Stomach (tissue), 4 donors: ENCODE measurements at regions not wholly inside any gene's neighbourhood (a gene's known extent, or its start where the extent isn't known, plus 50 kb on each side); places are given as distances from the start of the nearest gene placed in this dataset.
"Not testable (repeated sequence)": the region's sequence is repeated elsewhere in the genome, so short reads cannot be mapped to it uniquely, and the experiment has no call there.

ENCODE experiments used
- EP300 ChIP-seq: sonication (generic); formaldehyde crosslinking; IDR thresholded peaks from one replicate; pipeline ENCODE4 v1.6.1; 2017; ENCODE audit warnings: antibody characterized with exemption
- POLR2A ChIP-seq, 4 donors: fragments of 450-650 bp; IDR thresholded peaks; one replicate each; pipeline ENCODE4 v1.6.1; 2016; ENCODE audit warnings: antibody characterized with exemption in 4 of 4, control low read depth in 2 of 4, mild to moderate bottlenecking in 1 of 4, moderate library complexity in 1 of 4
- POLR2AphosphoS5 ChIP-seq, 3 donors: sonication (generic); formaldehyde crosslinking; IDR thresholded peaks; one replicate each; pipeline ENCODE4 v1.6.1; 2016; ENCODE audit warnings: antibody characterized with exemption in 3 of 3
- TF ChIP-seq, protein P1 (sequence below), 7 experiments: fragments of 450-650 bp in 4 of 7; fragments of 200-600 bp in 3 of 7; sonication (generic) in 3 of 7; IDR thresholded peaks; one replicate each; pipeline ENCODE4 v1.5.1; 2016 to 2019; ENCODE audit warnings: antibody characterized with exemption in 7 of 7, control low read depth in 2 of 7, mild to moderate bottlenecking in 1 of 7

DNA sequence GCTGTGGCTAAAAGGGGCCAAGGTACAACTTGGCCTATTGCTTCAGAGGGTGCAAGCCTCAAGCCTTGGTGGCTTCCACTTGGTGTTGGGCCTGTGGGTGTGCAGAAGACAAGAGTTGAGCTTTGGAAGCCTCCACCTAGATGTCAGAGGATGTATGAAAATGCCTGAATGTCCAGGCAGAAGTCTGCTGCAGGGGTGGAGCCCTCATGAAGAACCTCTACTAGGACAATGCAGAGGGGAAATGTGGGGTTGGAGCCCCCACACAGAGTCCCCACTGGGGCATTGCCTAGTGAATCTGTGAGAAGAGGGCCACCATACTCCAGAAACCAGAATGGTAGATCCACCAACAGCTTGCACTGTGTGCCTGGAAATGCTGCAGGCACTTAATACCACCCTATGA is 332.1 kb upstream of the SASH1 start:
- TF ChIP-seq, protein P1, sequence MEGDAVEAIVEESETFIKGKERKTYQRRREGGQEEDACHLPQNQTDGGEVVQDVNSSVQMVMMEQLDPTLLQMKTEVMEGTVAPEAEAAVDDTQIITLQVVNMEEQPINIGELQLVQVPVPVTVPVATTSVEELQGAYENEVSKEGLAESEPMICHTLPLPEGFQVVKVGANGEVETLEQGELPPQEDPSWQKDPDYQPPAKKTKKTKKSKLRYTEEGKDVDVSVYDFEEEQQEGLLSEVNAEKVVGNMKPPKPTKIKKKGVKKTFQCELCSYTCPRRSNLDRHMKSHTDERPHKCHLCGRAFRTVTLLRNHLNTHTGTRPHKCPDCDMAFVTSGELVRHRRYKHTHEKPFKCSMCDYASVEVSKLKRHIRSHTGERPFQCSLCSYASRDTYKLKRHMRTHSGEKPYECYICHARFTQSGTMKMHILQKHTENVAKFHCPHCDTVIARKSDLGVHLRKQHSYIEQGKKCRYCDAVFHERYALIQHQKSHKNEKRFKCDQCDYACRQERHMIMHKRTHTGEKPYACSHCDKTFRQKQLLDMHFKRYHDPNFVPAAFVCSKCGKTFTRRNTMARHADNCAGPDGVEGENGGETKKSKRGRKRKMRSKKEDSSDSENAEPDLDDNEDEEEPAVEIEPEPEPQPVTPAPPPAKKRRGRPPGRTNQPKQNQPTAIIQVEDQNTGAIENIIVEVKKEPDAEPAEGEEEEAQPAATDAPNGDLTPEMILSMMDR (IDR thresholded peaks at IDR 0.05), result not testable (repeated sequence)
- not testable (repeated sequence) for TF ChIP-seq POLR2AphosphoS5 (IDR thresholded peaks at IDR 0.05); POLR2A (IDR thresholded peaks at IDR 0.05); EP300
